LNCAP (cell line): ENCODE measurements at regions not wholly inside any gene's neighbourhood (a gene's known extent, or its start where the extent isn't known, plus 50 kb on each side); places are given as distances from the start of the nearest gene placed in this dataset.

Experiments
- CTCF ChIP-seq: fragments of 450-650 bp; IDR thresholded peaks from 2 replicates; pipeline ENCODE4 v1.5.1; 2017; ENCODE audit warnings: mild to moderate bottlenecking

- no peak for TF ChIP-seq CTCF
Measured at GRCh38 chr7:92925876-92926696, 89.7 kb upstream of the CDK6 start.

DNA sequence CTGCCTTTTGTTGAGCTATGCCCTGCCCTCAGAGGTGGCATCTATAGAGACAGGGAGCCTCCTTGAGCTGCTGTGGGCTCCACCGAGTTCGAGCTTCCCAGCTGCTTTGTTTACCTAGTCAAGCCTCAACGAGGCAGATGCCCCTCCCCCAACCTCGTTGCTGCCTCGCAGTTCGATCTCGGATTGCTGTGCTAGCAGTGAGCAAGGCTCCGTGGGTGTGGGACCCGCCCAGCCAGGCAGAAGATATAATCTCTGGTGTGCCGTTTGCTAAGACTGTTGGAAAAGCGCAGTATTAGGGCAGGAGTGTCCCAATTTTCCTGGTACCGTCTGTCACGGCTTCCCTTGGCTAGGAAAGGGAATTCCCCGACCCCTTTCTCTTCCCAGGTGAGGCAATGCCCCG is 88.4 kb upstream of the CDK6 start:
- TF ChIP-seq CTCF, result no peak

- TF ChIP-seq CTCF, result no peak
Measured at GRCh38 chr7:92917230-92917629, 80.9 kb upstream of the CDK6 start.

- TF ChIP-seq CTCF, result no peak
Measured at GRCh38 chr7:92916770-92917224, 80.4 kb upstream of the CDK6 start.

- TF ChIP-seq CTCF, result no peak
Measured at GRCh38 chr7:92915348-92915747, 79.0 kb upstream of the CDK6 start.

- TF ChIP-seq CTCF, result no peak
Measured at GRCh38 chr7:92914645-92915044, 78.3 kb upstream of the CDK6 start.

DNA sequence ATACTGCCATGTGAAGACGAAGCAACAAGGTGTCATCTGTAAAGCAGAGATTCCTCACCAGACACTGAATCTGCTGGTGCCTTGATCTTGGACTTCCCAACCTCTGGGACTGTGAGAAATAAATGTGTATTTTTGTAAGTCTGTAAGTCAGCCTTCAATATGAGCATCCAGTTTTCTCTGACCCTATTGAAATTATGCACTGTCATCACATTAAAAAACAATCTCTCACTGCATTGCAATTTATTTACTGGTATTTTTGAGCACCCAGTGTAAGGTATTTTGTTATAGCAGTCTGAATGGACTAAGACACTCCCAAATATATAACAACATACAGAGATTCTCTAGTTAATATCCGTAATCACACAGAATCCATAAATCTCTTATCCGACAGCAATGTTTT is 77.5 kb upstream of the CDK6 start:
- TF ChIP-seq CTCF, result no peak
